GM23248 (cell line): ENCODE measurements at regions not wholly inside any gene's neighbourhood (a gene's known extent, or its start where the extent isn't known, plus 50 kb on each side); places are given as distances from the start of the nearest gene placed in this dataset.
"Not testable (repeated sequence)": the region's sequence is repeated elsewhere in the genome, so short reads cannot be mapped to it uniquely, and the experiment has no call there.

Source experiments
- EZH2 ChIP-seq: fragments of 200-600 bp; sonication (generic); IDR thresholded peaks from 2 replicates; pipeline ENCODE4 v1.6.1; 2018; ENCODE audit warnings: antibody characterized with exemption, mild to moderate bottlenecking; ENCODE audit not compliant: insufficient read depth, poor library complexity, severe bottlenecking
- EZH2phosphoT487 ChIP-seq: fragments of 200-600 bp; sonication (generic); IDR thresholded peaks from 2 replicates; pipeline ENCODE4 v1.6.1; 2018; ENCODE audit warnings: antibody characterized with exemption, moderate library complexity, mild to moderate bottlenecking, low read depth; ENCODE audit not compliant: insufficient read depth

DNA sequence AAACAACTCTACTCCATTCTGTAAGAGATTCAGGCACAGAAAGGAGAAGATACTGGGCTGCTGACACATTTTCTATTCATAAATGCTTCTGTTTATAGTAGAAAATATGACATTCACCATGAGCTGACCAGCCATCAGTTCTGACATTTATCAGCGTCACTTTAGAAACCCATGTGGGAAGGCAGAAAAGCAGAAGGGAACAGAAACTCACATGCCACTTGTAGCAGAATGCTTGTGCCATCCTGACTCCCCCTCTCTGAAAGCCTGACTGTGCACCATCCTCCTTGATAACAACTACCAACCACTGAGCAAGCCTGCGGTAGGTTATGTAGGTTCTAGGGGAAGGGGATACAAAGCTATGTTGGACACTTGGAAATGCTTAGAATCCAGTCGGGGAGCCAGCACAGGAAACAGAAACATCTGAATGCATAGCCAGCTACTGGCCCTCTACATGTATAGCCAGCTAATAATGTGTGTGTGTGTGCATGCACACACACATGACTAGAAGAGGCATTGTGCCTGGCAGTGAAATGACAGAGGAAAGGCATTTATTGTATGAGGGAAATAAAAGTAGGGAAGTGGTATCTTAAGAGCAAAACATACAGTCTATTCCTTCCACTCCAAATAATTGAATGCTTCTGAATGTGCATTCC is 104.3 kb downstream of the SPDYE17 start:
- TF ChIP-seq EZH2phosphoT487, EZH2: not testable (repeated sequence)
